GM23338 (cell line): ENCODE measurements at regions not wholly inside any gene's neighbourhood (a gene's known extent, or its start where the extent isn't known, plus 50 kb on each side); places are given as distances from the start of the nearest gene placed in this dataset.

Experiments used
- ATAC-seq: fragments of 200-7000 bp; cut with Tn5 transposase; 3 replicates; pipeline ENCODE4 v1.9.1; 2020
- DNase-seq: peaks from one replicate; pipeline ENCODE4 v3.0.0-alpha.2; 2015; ENCODE audit warnings: low spot score
- H2AFZ ChIP-seq: fragments of 200-600 bp; sonication (generic); 2 replicates; pipeline ENCODE4 v1.8.0; 2016; ENCODE audit warnings: antibody characterized with exemption, mild to moderate bottlenecking, moderate library complexity
- H3F3A ChIP-seq: fragments of 200-600 bp; sonication (generic); replicated peaks from 2 replicates; pipeline ENCODE4 v1.8.0; 2017; ENCODE audit warnings: antibody characterized with exemption, mixed run types, low read depth
- H3K27ac ChIP-seq: fragments of 200-600 bp; sonication (generic); 2 replicates; pipeline ENCODE4 v1.6.1; 2016; ENCODE audit warnings: low read depth
- H3K27me3 ChIP-seq: fragments of 200-600 bp; sonication (generic); 2 replicates; pipeline ENCODE4 v1.8.0; 2016; ENCODE audit warnings: mild to moderate bottlenecking, mixed run types, moderate library complexity; ENCODE audit not compliant: insufficient read depth
- H3K36me3 ChIP-seq: fragments of 200-600 bp; sonication (generic); 2 replicates; pipeline ENCODE4 v1.8.0; 2016; ENCODE audit warnings: mild to moderate bottlenecking; ENCODE audit not compliant: insufficient read depth
- H3K4me1 ChIP-seq: fragments of 200-600 bp; sonication (generic); 2 replicates; pipeline ENCODE4 v1.8.0; 2016; ENCODE audit warnings: mild to moderate bottlenecking, moderate library complexity; ENCODE audit not compliant: insufficient read depth
- H3K4me2 ChIP-seq: fragments of 200-600 bp; sonication (generic); 2 replicates; pipeline ENCODE4 v1.7.1; 2017; ENCODE audit warnings: mixed run types
- H3K4me3 ChIP-seq: fragments of 200-600 bp; sonication (generic); 2 replicates; pipeline ENCODE4 v1.6.1; 2016; ENCODE audit warnings: mixed run types
- H3K79me2 ChIP-seq: fragments of 200-600 bp; sonication (generic); replicated peaks from 2 replicates; pipeline ENCODE4 v1.8.0; 2017; ENCODE audit warnings: mild to moderate bottlenecking; ENCODE audit not compliant: insufficient read depth
- H3K9me2 ChIP-seq: fragments of 200-600 bp; sonication (generic); 2 replicates; pipeline ENCODE4 v1.8.0; 2017; ENCODE audit not compliant: insufficient read depth
- H4K20me1 ChIP-seq: fragments of 200-600 bp; sonication (generic); replicated peaks from 2 replicates; pipeline ENCODE4 v1.8.0; 2017; ENCODE audit warnings: mild to moderate bottlenecking; ENCODE audit not compliant: insufficient read depth
- H3K27ac Mint-ChIP-seq: 2 replicates; pipeline ENCODE4 v1.8.0; 2020; ENCODE audit warnings: inconsistent platforms, mild to moderate bottlenecking, moderate library complexity, mixed read lengths
- H3K27me3 Mint-ChIP-seq: 3 replicates; pipeline ENCODE4 v1.8.0; 2022; ENCODE audit warnings: low read depth, mild to moderate bottlenecking, moderate library complexity, mixed read lengths, inconsistent platforms; ENCODE audit not compliant: insufficient read depth, poor library complexity
- H3K36me3 Mint-ChIP-seq: 3 replicates; pipeline ENCODE4 v1.8.0; 2021; ENCODE audit warnings: low read depth, mild to moderate bottlenecking, inconsistent platforms, moderate library complexity, mixed read lengths
- H3K4me1 Mint-ChIP-seq: 3 replicates; pipeline ENCODE4 v1.8.0; 2020; ENCODE audit warnings: mild to moderate bottlenecking, inconsistent platforms, mixed read lengths
- H3K4me3 Mint-ChIP-seq: 3 replicates; pipeline ENCODE4 v1.8.0; 2021; ENCODE audit warnings: moderate library complexity, mild to moderate bottlenecking, inconsistent platforms, mixed read lengths
- H3K9me3 Mint-ChIP-seq: 3 replicates; pipeline ENCODE4 v1.8.0; 2020; ENCODE audit warnings: moderate library complexity, mild to moderate bottlenecking, inconsistent platforms, mixed read lengths
- CTCF ChIP-seq, 2 experiments: fragments of 200-600 bp in 1 of 2; sonication (generic) in 1 of 2; conservative IDR thresholded peaks; 2 replicates each; pipeline versions ENCODE4 v1.5.1 to v1.6.1; 2016 to 2017; ENCODE audit warnings: antibody characterized with exemption in 2 of 2, low read depth in 2 of 2, mild to moderate bottlenecking in 2 of 2, moderate library complexity in 1 of 2
- JUNB ChIP-seq: IDR thresholded peaks from one replicate; pipeline ENCODE4 v1.6.1; 2016; ENCODE audit warnings: antibody characterized with exemption; ENCODE audit not compliant: unreplicated experiment
- NANOG ChIP-seq: IDR thresholded peaks from 2 replicates; pipeline ENCODE4 v1.6.1; 2016; ENCODE audit warnings: antibody characterized with exemption, borderline replicate concordance
- STAT1 ChIP-seq: IDR thresholded peaks from one replicate; pipeline ENCODE4 v1.6.1; 2016; ENCODE audit warnings: antibody characterized with exemption; ENCODE audit not compliant: unreplicated experiment
- ZNF331 ChIP-seq: fragments of 250-450 bp; sonication (Bioruptor Pico); IDR thresholded peaks from 2 replicates; pipeline ENCODE4 v1.5.0; 2020; ENCODE audit warnings: low read depth, mild to moderate bottlenecking, moderate library complexity
- TF ChIP-seq, protein P1 (sequence below): fragments of 250-450 bp; sonication (Bioruptor Pico); IDR thresholded peaks from 2 replicates; pipeline ENCODE4 v1.5.0; 2020; ENCODE audit warnings: mild to moderate bottlenecking, moderate library complexity

DNA sequence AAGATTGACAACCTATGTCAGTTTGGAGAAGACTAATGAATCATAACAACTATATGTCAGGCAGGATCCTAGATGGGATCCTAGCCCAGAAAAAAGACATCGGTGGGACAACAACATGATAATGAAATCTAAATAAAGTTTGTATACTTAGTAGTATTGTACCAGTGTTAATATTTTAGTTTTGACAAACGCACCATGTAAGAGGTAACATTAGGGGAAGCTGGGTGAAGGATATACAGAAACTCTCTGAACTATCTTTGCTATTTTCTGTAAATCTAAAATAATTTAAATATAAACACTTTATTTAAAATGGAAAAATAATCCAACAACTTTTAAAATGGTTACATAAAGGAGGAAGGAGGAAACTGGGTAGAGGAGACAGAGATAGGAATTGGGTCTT lies 105.6 kb upstream of the AP1S2 start (continued):
- TF ChIP-seq JUNB (no peak), ZNF331 (CRISPR knock-in tag) (no peak), CTCF (conservative IDR thresholded peaks at IDR 0.05; ENCODE audit: low read depth in 2 of 2) (no peak), STAT1 (no peak)
- TF ChIP-seq, protein P1, sequence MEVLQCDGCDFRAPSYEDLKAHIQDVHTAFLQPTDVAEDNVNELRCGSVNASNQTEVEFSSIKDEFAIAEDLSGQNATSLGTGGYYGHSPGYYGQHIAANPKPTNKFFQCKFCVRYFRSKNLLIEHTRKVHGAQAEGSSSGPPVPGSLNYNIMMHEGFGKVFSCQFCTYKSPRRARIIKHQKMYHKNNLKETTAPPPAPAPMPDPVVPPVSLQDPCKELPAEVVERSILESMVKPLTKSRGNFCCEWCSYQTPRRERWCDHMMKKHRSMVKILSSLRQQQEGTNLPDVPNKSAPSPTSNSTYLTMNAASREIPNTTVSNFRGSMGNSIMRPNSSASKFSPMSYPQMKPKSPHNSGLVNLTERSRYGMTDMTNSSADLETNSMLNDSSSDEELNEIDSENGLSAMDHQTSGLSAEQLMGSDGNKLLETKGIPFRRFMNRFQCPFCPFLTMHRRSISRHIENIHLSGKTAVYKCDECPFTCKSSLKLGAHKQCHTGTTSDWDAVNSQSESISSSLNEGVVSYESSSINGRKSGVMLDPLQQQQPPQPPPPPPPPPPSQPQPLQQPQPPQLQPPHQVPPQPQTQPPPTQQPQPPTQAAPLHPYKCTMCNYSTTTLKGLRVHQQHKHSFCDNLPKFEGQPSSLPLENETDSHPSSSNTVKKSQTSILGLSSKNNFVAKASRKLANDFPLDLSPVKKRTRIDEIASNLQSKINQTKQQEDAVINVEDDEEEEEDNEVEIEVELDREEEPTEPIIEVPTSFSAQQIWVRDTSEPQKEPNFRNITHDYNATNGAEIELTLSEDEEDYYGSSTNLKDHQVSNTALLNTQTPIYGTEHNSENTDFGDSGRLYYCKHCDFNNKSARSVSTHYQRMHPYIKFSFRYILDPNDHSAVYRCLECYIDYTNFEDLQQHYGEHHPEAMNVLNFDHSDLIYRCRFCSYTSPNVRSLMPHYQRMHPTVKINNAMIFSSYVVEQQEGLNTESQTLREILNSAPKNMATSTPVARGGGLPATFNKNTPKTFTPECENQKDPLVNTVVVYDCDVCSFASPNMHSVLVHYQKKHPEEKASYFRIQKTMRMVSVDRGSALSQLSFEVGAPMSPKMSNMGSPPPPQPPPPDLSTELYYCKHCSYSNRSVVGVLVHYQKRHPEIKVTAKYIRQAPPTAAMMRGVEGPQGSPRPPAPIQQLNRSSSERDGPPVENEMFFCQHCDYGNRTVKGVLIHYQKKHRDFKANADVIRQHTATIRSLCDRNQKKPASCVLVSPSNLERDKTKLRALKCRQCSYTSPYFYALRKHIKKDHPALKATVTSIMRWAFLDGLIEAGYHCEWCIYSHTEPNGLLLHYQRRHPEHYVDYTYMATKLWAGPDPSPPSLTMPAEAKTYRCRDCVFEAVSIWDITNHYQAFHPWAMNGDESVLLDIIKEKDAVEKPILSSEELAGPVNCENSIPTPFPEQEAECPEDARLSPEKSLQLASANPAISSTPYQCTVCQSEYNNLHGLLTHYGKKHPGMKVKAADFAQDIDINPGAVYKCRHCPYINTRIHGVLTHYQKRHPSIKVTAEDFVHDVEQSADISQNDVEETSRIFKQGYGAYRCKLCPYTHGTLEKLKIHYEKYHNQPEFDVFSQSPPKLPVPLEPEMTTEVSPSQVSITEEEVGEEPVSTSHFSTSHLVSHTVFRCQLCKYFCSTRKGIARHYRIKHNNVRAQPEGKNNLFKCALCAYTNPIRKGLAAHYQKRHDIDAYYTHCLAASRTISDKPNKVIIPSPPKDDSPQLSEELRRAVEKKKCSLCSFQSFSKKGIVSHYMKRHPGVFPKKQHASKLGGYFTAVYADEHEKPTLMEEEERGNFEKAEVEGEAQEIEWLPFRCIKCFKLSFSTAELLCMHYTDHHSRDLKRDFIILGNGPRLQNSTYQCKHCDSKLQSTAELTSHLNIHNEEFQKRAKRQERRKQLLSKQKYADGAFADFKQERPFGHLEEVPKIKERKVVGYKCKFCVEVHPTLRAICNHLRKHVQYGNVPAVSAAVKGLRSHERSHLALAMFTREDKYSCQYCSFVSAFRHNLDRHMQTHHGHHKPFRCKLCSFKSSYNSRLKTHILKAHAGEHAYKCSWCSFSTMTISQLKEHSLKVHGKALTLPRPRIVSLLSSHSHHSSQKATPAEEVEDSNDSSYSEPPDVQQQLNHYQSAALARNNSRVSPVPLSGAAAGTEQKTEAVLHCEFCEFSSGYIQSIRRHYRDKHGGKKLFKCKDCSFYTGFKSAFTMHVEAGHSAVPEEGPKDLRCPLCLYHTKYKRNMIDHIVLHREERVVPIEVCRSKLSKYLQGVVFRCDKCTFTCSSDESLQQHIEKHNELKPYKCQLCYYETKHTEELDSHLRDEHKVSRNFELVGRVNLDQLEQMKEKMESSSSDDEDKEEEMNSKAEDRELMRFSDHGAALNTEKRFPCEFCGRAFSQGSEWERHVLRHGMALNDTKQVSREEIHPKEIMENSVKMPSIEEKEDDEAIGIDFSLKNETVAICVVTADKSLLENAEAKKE (CRISPR knock-in tag) = no peak

- H3K27me3 ChIP-seq = no peaks in the 10 kb centered on the region
- peaks cover 9% of the 10 kb centered on the region; the same call in 1 of the 3 replicates for H3K36me3 Mint-ChIP-seq
- DNase-seq (peak; percentile 50), ATAC-seq (no peak; the same call in 1 of the 3 replicates)
- peaks cover 13% of the 10 kb centered on the region for H3K4me1 ChIP-seq
- peak overlapping the region; percentile 91 for H3K27ac ChIP-seq
- H3K36me3 ChIP-seq = no peaks in the 10 kb centered on the region
- peaks cover 18% of the 10 kb centered on the region for H3K4me1 Mint-ChIP-seq
- no peaks in the 10 kb centered on the region for H3K79me2 ChIP-seq
- H3K4me3 Mint-ChIP-seq = no peak overlapping the region; the same call in 2 of the 3 replicates
- peak overlapping the region; percentile 93 for H3K27ac Mint-ChIP-seq
- no peak for TF ChIP-seq JUNB
- TF ChIP-seq NANOG = peak; percentile 34; the same call in 1 of the 2 replicates
- H3K27me3 Mint-ChIP-seq = no peaks in the 10 kb centered on the region
- H3F3A ChIP-seq = no peaks in the 10 kb centered on the region
- no peak overlapping the region for H2AFZ ChIP-seq
- no peaks in the 10 kb centered on the region; the same call in 2 of the 3 replicates for H3K9me3 Mint-ChIP-seq
- H3K4me3 ChIP-seq = peak overlapping the region; percentile 16; the same call in 1 of the 2 replicates
- no peaks in the 10 kb centered on the region for H4K20me1 ChIP-seq
- H3K4me2 ChIP-seq = 0 out of 2 replicates have a peak overlapping the region, but pooled peaks have one; percentile 58
- H3K9me2 ChIP-seq = no peaks in the 10 kb centered on the region
These were observed 102.1 kb upstream of the AP1S2 start for GRCh38 chrX:15956681-15957080.
